ENCODE measurements at regions not wholly inside any gene's neighbourhood (a gene's known extent, or its start where the extent isn't known, plus 50 kb on each side); places are given as distances from the start of the nearest gene placed in this dataset.
"Not testable (repeated sequence)": the region's sequence is repeated elsewhere in the genome, so short reads cannot be mapped to it uniquely, and the experiment has no call there.

DNA sequence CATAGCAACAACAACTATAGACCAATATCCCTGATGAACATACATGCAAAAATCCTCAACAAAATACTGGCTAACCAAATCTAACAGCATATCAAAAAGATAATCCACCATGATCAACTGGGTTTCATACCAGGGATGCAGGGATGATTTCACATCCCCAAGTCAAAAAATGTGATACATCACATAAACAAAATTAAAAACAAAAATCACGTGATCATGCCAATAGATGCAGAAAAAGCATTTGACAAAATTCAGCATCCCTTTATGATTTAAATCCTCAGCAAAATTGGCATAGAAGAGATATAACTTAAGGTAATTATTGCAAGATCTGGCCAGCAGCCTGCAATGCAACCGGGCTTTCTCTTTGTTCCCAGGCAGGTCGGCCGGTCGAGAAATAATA, 735.1 kb upstream of the SGO1 start:
- TF ChIP-seq, protein P1, sequence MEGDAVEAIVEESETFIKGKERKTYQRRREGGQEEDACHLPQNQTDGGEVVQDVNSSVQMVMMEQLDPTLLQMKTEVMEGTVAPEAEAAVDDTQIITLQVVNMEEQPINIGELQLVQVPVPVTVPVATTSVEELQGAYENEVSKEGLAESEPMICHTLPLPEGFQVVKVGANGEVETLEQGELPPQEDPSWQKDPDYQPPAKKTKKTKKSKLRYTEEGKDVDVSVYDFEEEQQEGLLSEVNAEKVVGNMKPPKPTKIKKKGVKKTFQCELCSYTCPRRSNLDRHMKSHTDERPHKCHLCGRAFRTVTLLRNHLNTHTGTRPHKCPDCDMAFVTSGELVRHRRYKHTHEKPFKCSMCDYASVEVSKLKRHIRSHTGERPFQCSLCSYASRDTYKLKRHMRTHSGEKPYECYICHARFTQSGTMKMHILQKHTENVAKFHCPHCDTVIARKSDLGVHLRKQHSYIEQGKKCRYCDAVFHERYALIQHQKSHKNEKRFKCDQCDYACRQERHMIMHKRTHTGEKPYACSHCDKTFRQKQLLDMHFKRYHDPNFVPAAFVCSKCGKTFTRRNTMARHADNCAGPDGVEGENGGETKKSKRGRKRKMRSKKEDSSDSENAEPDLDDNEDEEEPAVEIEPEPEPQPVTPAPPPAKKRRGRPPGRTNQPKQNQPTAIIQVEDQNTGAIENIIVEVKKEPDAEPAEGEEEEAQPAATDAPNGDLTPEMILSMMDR (conservative IDR thresholded peaks at IDR 0.05 in 1 of 2, IDR thresholded peaks at IDR 0.05 in 1 of 2; ENCODE audit: extremely low read depth in 1 of 2, insufficient read depth in 1 of 2, low read depth in 1 of 2, low read length in 2 of 2): not testable (repeated sequence)
- TF ChIP-seq EZH2 (IDR thresholded peaks at IDR 0.05; ENCODE audit: borderline replicate concordance, low read length): not testable (repeated sequence)

Measured in mammary epithelial cell (primary cell).